ENCODE measurements at regions not wholly inside any gene's neighbourhood (a gene's known extent, or its start where the extent isn't known, plus 50 kb on each side); places are given as distances from the start of the nearest gene placed in this dataset.

DNA sequence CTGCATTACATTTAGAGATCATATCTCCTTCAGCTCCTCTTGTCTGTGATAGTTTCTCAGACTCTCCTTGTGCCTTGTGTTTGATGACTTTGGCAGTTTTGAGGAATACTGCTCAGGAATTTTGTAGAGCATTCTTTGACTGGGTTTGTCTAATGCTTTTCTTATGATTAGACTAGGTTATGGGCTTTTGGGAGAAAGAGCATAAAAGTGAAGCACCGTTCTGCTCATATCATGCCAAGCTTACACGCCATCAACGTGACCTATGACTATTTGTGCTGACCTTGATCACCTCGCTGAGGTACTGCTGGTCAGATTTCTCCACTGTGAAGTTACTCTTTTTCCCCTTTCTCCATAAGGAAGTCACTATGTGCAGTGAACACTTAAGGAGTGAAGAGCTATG is 256.0 kb downstream of the LY86 start:
- no peak for DNase-seq
- peaks cover 0 to 13% (median 4%) of the 10 kb centered on the region in 6 donors for H3K4me1 ChIP-seq
- no peak for TF ChIP-seq CTCF (IDR thresholded peaks at IDR 0.05 in 8 of 11, conservative IDR thresholded peaks at IDR 0.05 in 3 of 11)
- TF ChIP-seq POLR2A (IDR thresholded peaks at IDR 0.05): no peak
- no peak for TF ChIP-seq POLR2AphosphoS5 (IDR thresholded peaks at IDR 0.05)
- peaks cover 0 to 16% (median 12%) of the 10 kb centered on the region in 8 donors for H3K9me3 ChIP-seq
- H3K36me3 ChIP-seq: no peaks in the 10 kb centered on the region
- no peak overlapping the region for H3K27ac ChIP-seq
- no peaks in the 10 kb centered on the region for H3K27me3 ChIP-seq (replicated peaks in 1 of 7)
- H3K4me3 ChIP-seq: no peak overlapping the region
- intact Hi-C loops (cut with DNase I; ENCODE audit: low total_unique reads): no loop called here
- WGBS, 5 donors: 92 to 98% (median 93%) methylated on average over 4 of the region's 4 CpGs

DNA sequence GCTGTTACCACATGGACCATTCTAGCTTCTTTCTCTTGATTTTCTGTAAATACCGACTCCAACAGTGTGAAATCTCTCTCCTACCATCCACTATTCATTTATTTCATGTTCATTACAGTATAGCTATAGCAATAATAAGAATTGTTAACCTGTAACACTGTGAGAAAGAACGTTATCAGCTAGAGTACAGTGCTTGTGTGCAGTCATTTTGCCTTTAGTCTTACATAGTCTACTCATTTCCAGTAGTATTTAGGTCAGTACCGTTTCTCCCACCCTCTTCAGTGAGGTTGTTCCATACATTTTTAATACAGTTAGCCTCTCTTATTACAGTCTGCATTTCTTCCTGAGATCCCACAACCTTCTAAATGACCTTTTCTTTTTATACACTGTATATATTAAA is 257.1 kb downstream of the LY86 start:
- intact Hi-C loops (cut with DNase I; ENCODE audit: low total_unique reads): no loop called here
- H3K9me3 ChIP-seq: peaks cover 0 to 16% (median 12%) of the 10 kb centered on the region in 8 donors
- H3K4me1 ChIP-seq: peaks cover 0 to 13% (median 4%) of the 10 kb centered on the region in 6 donors
- H3K36me3 ChIP-seq: no peaks in the 10 kb centered on the region
- WGBS, 5 donors: 66 to 93% (median 74%) methylated on average over 3 of the region's 3 CpGs
- DNase-seq: no peak
- no peaks in the 10 kb centered on the region for H3K27me3 ChIP-seq (replicated peaks in 1 of 7)
- H3K27ac ChIP-seq: no peak overlapping the region
- no peak overlapping the region for H3K4me3 ChIP-seq
- TF ChIP-seq CTCF (IDR thresholded peaks at IDR 0.05 in 8 of 11, conservative IDR thresholded peaks at IDR 0.05 in 3 of 11): no peak
- no peak for TF ChIP-seq POLR2A (IDR thresholded peaks at IDR 0.05)
- TF ChIP-seq POLR2AphosphoS5 (IDR thresholded peaks at IDR 0.05): no peak

DNA sequence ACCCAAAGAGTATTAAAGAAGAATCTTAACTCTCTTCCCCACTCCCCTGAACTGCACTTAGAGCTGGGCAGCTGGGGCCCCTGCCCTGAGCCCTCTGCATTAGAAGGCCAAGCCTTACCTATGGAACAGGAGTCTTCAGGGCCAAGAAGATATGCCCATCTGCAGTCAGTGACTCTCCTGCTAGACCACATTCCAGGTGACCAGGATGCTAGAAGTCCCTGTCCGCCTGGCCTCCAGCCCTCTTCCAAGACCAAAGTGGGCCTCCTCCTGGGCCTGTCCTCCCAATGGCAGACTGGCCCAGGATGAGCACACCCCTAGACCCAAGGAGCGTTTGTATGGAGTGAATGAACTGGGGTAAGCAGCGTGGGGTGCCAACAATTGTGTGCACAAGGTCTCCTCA is 259.1 kb downstream of the LY86 start:
- H3K9me3 ChIP-seq: peaks cover 0 to 16% (median 12%) of the 10 kb centered on the region in 8 donors
- WGBS, 5 donors: 74 to 97% (median 82%) methylated on average over 3 of the region's 3 CpGs
- H3K27me3 ChIP-seq (replicated peaks in 1 of 7): no peaks in the 10 kb centered on the region
- no peak overlapping the region for H3K4me3 ChIP-seq
- no peak overlapping the region for H3K27ac ChIP-seq
- no peaks in the 10 kb centered on the region for H3K36me3 ChIP-seq
- no peak for TF ChIP-seq POLR2A (IDR thresholded peaks at IDR 0.05)
- no peak for DNase-seq
- no peaks in the 10 kb centered on the region for H3K4me1 ChIP-seq
- intact Hi-C loops (cut with DNase I; ENCODE audit: low total_unique reads): no loop called here

- H3K9me3 ChIP-seq: peaks cover 0 to 3% (median 2%) of the 10 kb centered on the region in 8 donors
- H3K27me3 ChIP-seq (replicated peaks in 1 of 7): no peaks in the 10 kb centered on the region
- peaks cover 3 to 5% (median 4%) of the 10 kb centered on the region in 6 donors for H3K4me1 ChIP-seq
- no peak overlapping the region for H3K27ac ChIP-seq
- no peak overlapping the region for H3K4me3 ChIP-seq
- TF ChIP-seq POLR2AphosphoS5 (IDR thresholded peaks at IDR 0.05) (no peak), POLR2A (IDR thresholded peaks at IDR 0.05) (no peak), CTCF (IDR thresholded peaks at IDR 0.05 in 8 of 11, conservative IDR thresholded peaks at IDR 0.05 in 3 of 11) (no peak)
- no peaks in the 10 kb centered on the region for H3K36me3 ChIP-seq
- WGBS, 5 donors: 80 to 90% (median 86%) methylated on average over 9 of the region's 9 CpGs
- intact Hi-C loops (cut with DNase I; ENCODE audit: low total_unique reads): no loop called here
- DNase-seq: no peak
These were observed 256.5 kb upstream of the RREB1 start for GRCh38 chr6:6851059-6851948.
